H1 (cell line): ENCODE measurements at regions not wholly inside any gene's neighbourhood (a gene's known extent, or its start where the extent isn't known, plus 50 kb on each side); places are given as distances from the start of the nearest gene placed in this dataset.

Experiments
- CTCF ChIA-PET: fragments of 300-600 bp; sonication (Branson Sonifier 250); formaldehyde crosslinking; loops from one replicate; lab custom pipeline; 2021; ENCODE audit not compliant: partially characterized antibody; lab: Charles Lee
- POLR2A ChIA-PET: fragments of 300-600 bp; sonication (Branson Sonifier 250); formaldehyde crosslinking; loops from one replicate; lab custom pipeline; 2021; ENCODE audit warnings: inconsistent platforms; ENCODE audit not compliant: partially characterized antibody; lab: Charles Lee
- DNase-seq, 2 experiments: peaks; one replicate each; pipeline versions ENCODE4 v3.0.0 to v3.0.0-alpha.2; 2010 to 2022; ENCODE audit warnings: low spot score in 2 of 2, low read depth in 1 of 2, mixed read lengths in 1 of 2
- FAIRE-seq: peaks from 2 replicates; lab custom pipeline; 2011; peaks lifted over from hg19 to GRCh38; lab: Jason Lieb, UNC
- H2AFZ ChIP-seq: 2 replicates; pipeline ENCODE4 v1.8.1; 2012; ENCODE audit warnings: low read length, inconsistent platforms
- H2AK5ac ChIP-seq: 2 replicates; pipeline ENCODE4 v1.6.1; 2013; ENCODE audit warnings: low read depth, low read length
- H2BK120ac ChIP-seq: replicated peaks from 2 replicates; pipeline ENCODE3; 2013; ENCODE audit warnings: low read depth, low read length, inconsistent platforms
- H2BK12ac ChIP-seq: 2 replicates; pipeline ENCODE4 v1.6.1; 2013; ENCODE audit warnings: low read depth, low read length
- H2BK15ac ChIP-seq: 2 replicates; pipeline ENCODE4 v1.6.1; 2013; ENCODE audit warnings: low read length
- H2BK20ac ChIP-seq: 2 replicates; pipeline ENCODE4 v1.6.1; 2013; ENCODE audit warnings: low read length
- H2BK5ac ChIP-seq: 2 replicates; pipeline ENCODE4 v1.6.1; 2013; ENCODE audit warnings: low read depth, low read length
- H3K14ac ChIP-seq: 2 replicates; pipeline ENCODE4 v1.6.1; 2013; ENCODE audit warnings: inconsistent platforms; ENCODE audit not compliant: insufficient read length
- H3K18ac ChIP-seq: 2 replicates; pipeline ENCODE4 v1.6.1; 2013; ENCODE audit warnings: low read length; ENCODE audit errors: extremely low read depth
- H3K23ac ChIP-seq: 2 replicates; pipeline ENCODE4 v1.6.1; 2013; ENCODE audit warnings: inconsistent platforms; ENCODE audit not compliant: insufficient read length
- H3K23me2 ChIP-seq: 2 replicates; pipeline ENCODE4 v1.6.1; 2013; ENCODE audit warnings: low read depth, low read length
- H3K27ac ChIP-seq: 2 replicates; pipeline ENCODE4 v1.6.1; 2011; ENCODE audit warnings: low read depth, low read length, inconsistent platforms
- H3K27me3 ChIP-seq, 4 experiments: replicated peaks in 1 of 4; 1 replicate in 1 of 4; 2 replicates in 3 of 4; pipeline versions ENCODE4 v1.6.1 to v1.8.1; 2011 to 2013; ENCODE audit warnings: low read length in 3 of 4, mild to moderate bottlenecking in 3 of 4, inconsistent platforms in 2 of 4, mixed read lengths in 2 of 4, moderate library complexity in 1 of 4; ENCODE audit not compliant: control insufficient read depth in 3 of 4, insufficient read depth in 3 of 4; ENCODE audit errors: extremely low read depth in 1 of 4
- H3K36me3 ChIP-seq, 4 experiments: 2 replicates each; pipeline versions ENCODE4 v1.6.1 to v1.8.1; 2011 to 2013; ENCODE audit warnings: mild to moderate bottlenecking in 4 of 4, low read length in 3 of 4, moderate library complexity in 2 of 4, control low read depth in 1 of 4, inconsistent platforms in 1 of 4; ENCODE audit not compliant: insufficient read depth in 4 of 4, control insufficient read depth in 2 of 4
- H3K4ac ChIP-seq: replicated peaks from 2 replicates; pipeline ENCODE3; 2013; ENCODE audit warnings: low read length, low read depth, mixed read lengths, inconsistent platforms; ENCODE audit not compliant: insufficient read length
- H3K4me1 ChIP-seq, 4 experiments: replicated peaks in 1 of 4; 1 replicate in 1 of 4; 2 replicates in 3 of 4; pipeline versions ENCODE4 v1.6.1 to v1.8.1; 2011 to 2013; ENCODE audit warnings: low read length in 3 of 4, inconsistent platforms in 2 of 4, mixed read lengths in 1 of 4; ENCODE audit not compliant: insufficient read depth in 4 of 4, control insufficient read depth in 3 of 4
- H3K4me2 ChIP-seq, 2 experiments: 2 replicates each; pipeline versions ENCODE4 v1.6.1 to v1.8.1; 2011 to 2013; ENCODE audit warnings: low read depth in 2 of 2, low read length in 2 of 2, control low read depth in 1 of 2, inconsistent platforms in 1 of 2, mild to moderate bottlenecking in 1 of 2; ENCODE audit not compliant: insufficient read depth in 1 of 2
- H3K4me3 ChIP-seq, 4 experiments: fragments of 200-600, 300-600 bp in 1 of 4; sonication (generic), shearing (Covaris generic), sonication (Bioruptor Twin) in 1 of 4; 2 replicates each; pipeline versions ENCODE4 v1.5.1 to v1.8.1; 2011 to 2016; ENCODE audit warnings: low read length in 4 of 4, low read depth in 3 of 4, control low read depth in 2 of 4, inconsistent platforms in 2 of 4, mild to moderate bottlenecking in 2 of 4, mixed read lengths in 1 of 4, moderate library complexity in 1 of 4; ENCODE audit not compliant: insufficient read depth in 2 of 4; ENCODE audit errors: extremely low read depth in 1 of 4
- H3K56ac ChIP-seq: replicated peaks from 2 replicates; pipeline ENCODE3; 2013; ENCODE audit warnings: low read depth, mild to moderate bottlenecking, mixed read lengths, low read length, inconsistent platforms; ENCODE audit not compliant: insufficient read length
- H3K79me1 ChIP-seq: 2 replicates; pipeline ENCODE4 v1.6.1; 2013; ENCODE audit warnings: low read depth, low read length, control low read depth
- H3K79me2 ChIP-seq, 2 experiments: 2 replicates each; pipeline versions ENCODE4 v1.6.1 to v1.8.1; 2012 to 2013; ENCODE audit warnings: low read length in 2 of 2, mild to moderate bottlenecking in 2 of 2, inconsistent platforms in 1 of 2; ENCODE audit not compliant: insufficient read depth in 2 of 2, control insufficient read depth in 1 of 2
- H3K9ac ChIP-seq, 4 experiments: replicated peaks in 1 of 4; 1 replicate in 1 of 4; 2 replicates in 3 of 4; pipeline versions ENCODE4 v1.6.1 to v1.8.1; 2011 to 2013; ENCODE audit warnings: low read depth in 3 of 4, low read length in 3 of 4, control low read depth in 2 of 4, mild to moderate bottlenecking in 2 of 4, moderate library complexity in 2 of 4, inconsistent platforms in 1 of 4; ENCODE audit errors: extremely low read depth in 1 of 4
- H3K9me3 ChIP-seq, 2 experiments: 2 replicates each; pipeline versions ENCODE4 v1.6.1 to v1.8.1; 2012 to 2013; ENCODE audit warnings: mild to moderate bottlenecking in 2 of 2, moderate library complexity in 2 of 2, control low read depth in 1 of 2, inconsistent platforms in 1 of 2, low read depth in 1 of 2, low read length in 1 of 2, mixed read lengths in 1 of 2; ENCODE audit not compliant: insufficient read depth in 2 of 2
- H4K20me1 ChIP-seq, 2 experiments: replicated peaks in 1 of 2; 2 replicates each; pipeline versions ENCODE3 to v1.8.1; 2011 to 2013; ENCODE audit warnings: inconsistent platforms in 2 of 2, low read length in 2 of 2, mild to moderate bottlenecking in 1 of 2; ENCODE audit not compliant: insufficient read depth in 2 of 2, control insufficient read depth in 1 of 2
- H4K5ac ChIP-seq: 2 replicates; pipeline ENCODE4 v1.6.1; 2013; ENCODE audit warnings: low read length, low read depth, mixed read lengths, inconsistent platforms; ENCODE audit not compliant: insufficient read length
- H4K8ac ChIP-seq: 2 replicates; pipeline ENCODE4 v1.8.0; 2013; ENCODE audit warnings: mild to moderate bottlenecking, moderate library complexity, low read length, inconsistent platforms; ENCODE audit not compliant: insufficient read depth; ENCODE audit errors: extremely low read depth
- H4K91ac ChIP-seq: replicated peaks from 2 replicates; pipeline ENCODE3; 2013; ENCODE audit warnings: low read length, mixed read lengths, inconsistent platforms; ENCODE audit not compliant: insufficient read length
- JUND ChIP-seq: IDR thresholded peaks from 2 replicates; pipeline ENCODE4 v1.6.1; 2011; ENCODE audit warnings: mild to moderate bottlenecking, improper control_type of control experiment, low read length
- NANOG ChIP-seq: IDR thresholded peaks from 2 replicates; pipeline ENCODE4 v1.6.1; 2011; ENCODE audit warnings: low read length, low read depth, mild to moderate bottlenecking, inconsistent platforms; ENCODE audit not compliant: insufficient read depth, poor library complexity, severe bottlenecking
- NRF1 ChIP-seq: IDR thresholded peaks from 2 replicates; pipeline ENCODE4 v1.6.1; 2011; ENCODE audit warnings: mild to moderate bottlenecking, low read depth, low read length, improper control_type of control experiment
- POLR2A ChIP-seq, 2 experiments: IDR thresholded peaks; 1 replicate in 1 of 2; 2 replicates in 1 of 2; pipeline ENCODE4 v1.6.1; 2011; ENCODE audit warnings: low read depth in 2 of 2, low read length in 2 of 2, mild to moderate bottlenecking in 2 of 2; ENCODE audit errors: control extremely low read depth in 1 of 2
- RAD21 ChIP-seq, 2 experiments: IDR thresholded peaks in 1 of 2; conservative IDR thresholded peaks in 1 of 2; 2 replicates each; pipeline ENCODE4 v1.6.1; 2011; ENCODE audit warnings: low read depth in 2 of 2, low read length in 2 of 2, improper control_type of control experiment in 1 of 2, inconsistent platforms in 1 of 2, mild to moderate bottlenecking in 1 of 2, moderate library complexity in 1 of 2
- RXRA ChIP-seq: IDR thresholded peaks from 2 replicates; pipeline ENCODE4 v1.6.1; 2011; ENCODE audit warnings: low read depth, mild to moderate bottlenecking, low read length, moderate library complexity; ENCODE audit not compliant: insufficient read depth
- TAF7 ChIP-seq: optimal IDR thresholded peaks from 2 replicates; pipeline ENCODE3; 2011; ENCODE audit warnings: low read depth, mild to moderate bottlenecking, inconsistent platforms, low read length, moderate library complexity, borderline replicate concordance
- TBP ChIP-seq: IDR thresholded peaks from 2 replicates; pipeline ENCODE4 v1.6.1; 2011; ENCODE audit warnings: low read depth, low read length, improper control_type of control experiment

- Histone ChIP-seq H2AK5ac (no peak overlapping the region), H2AFZ (no peak overlapping the region), H3K4me2 (no peak overlapping the region), H4K20me1 (no peaks in the 10 kb centered on the region), H2BK20ac (no peak overlapping the region), H2BK120ac (no peak overlapping the region), H3K4ac (no peak overlapping the region)
- FAIRE-seq = no peak
- TF ChIP-seq TBP (no peak), TAF7 (no peak), JUND (no peak), RAD21 (IDR thresholded peaks at IDR 0.05 in 1 of 2, conservative IDR thresholded peaks at IDR 0.05 in 1 of 2; ENCODE audit: low read depth in 2 of 2, low read length in 2 of 2) (peak; percentile 20 to 25; a peak in 2 of 4 replicates), RXRA (no peak), NRF1 (no peak), NANOG (no peak), POLR2A (IDR thresholded peaks at IDR 0.05; ENCODE audit: control extremely low read depth in 1 of 2, low read depth in 2 of 2, low read length in 2 of 2) (no peak)
- TF ChIP-seq, all 59 proteins: peak for 1
- POLR2A ChIA-PET = interaction anchor here (0.6 kb wide), 1 partner anchor 364 kb away, joined by 3 read pairs; no protein-coding TSS in a partner anchor
- H4K91ac ChIP-seq = no peak overlapping the region
- CTCF ChIA-PET = interaction anchor here (0.6 to 1.1 kb wide), 5 partner anchors 16 to 686 kb away, joined by 3 to 4 read pairs (median 3); no protein-coding TSS in a partner anchor
- H2BK5ac ChIP-seq = no peak overlapping the region
- no peaks in the 10 kb centered on the region for H3K36me3 ChIP-seq
- no peaks in the 10 kb centered on the region for H3K79me2 ChIP-seq
- H3K14ac ChIP-seq = no peak overlapping the region
- no peak for DNase-seq
- no peaks in the 10 kb centered on the region for H3K27me3 ChIP-seq
- H3K9me3 ChIP-seq = no peaks in the 10 kb centered on the region
- H2BK15ac ChIP-seq = no peak overlapping the region
- H3K23ac ChIP-seq = no peak overlapping the region
- no peak overlapping the region for H3K9ac ChIP-seq
- H3K56ac ChIP-seq = no peak overlapping the region
- H3K79me1 ChIP-seq = no peaks in the 10 kb centered on the region
- H4K8ac ChIP-seq = no peak overlapping the region
- H3K23me2 ChIP-seq = no peaks in the 10 kb centered on the region; the same call in 1 of the 2 replicates
- H2BK12ac ChIP-seq = no peak overlapping the region
- no peak overlapping the region for H3K4me3 ChIP-seq
- H4K5ac ChIP-seq = no peak overlapping the region
- no peak overlapping the region for H3K27ac ChIP-seq
- 0 out of 7 replicates have a peak, but pooled peaks cover 0 to 2% (median 0%) of the 10 kb centered on the region in 4 experiments for H3K4me1 ChIP-seq
- H3K18ac ChIP-seq = no peak overlapping the region
Observed at GRCh38 chr3:135440233-135440632, 525.3 kb upstream of the PPP2R3A start.
